GM19099 (cell line): ENCODE measurements at regions not wholly inside any gene's neighbourhood (a gene's known extent, or its start where the extent isn't known, plus 50 kb on each side); places are given as distances from the start of the nearest gene placed in this dataset.

Source experiments
- POLR2A ChIP-seq: IDR thresholded peaks from 3 replicates; pipeline ENCODE4 v1.6.1; 2011; ENCODE audit warnings: low read depth; ENCODE audit not compliant: insufficient read length; ENCODE audit errors: extremely low read depth

DNA sequence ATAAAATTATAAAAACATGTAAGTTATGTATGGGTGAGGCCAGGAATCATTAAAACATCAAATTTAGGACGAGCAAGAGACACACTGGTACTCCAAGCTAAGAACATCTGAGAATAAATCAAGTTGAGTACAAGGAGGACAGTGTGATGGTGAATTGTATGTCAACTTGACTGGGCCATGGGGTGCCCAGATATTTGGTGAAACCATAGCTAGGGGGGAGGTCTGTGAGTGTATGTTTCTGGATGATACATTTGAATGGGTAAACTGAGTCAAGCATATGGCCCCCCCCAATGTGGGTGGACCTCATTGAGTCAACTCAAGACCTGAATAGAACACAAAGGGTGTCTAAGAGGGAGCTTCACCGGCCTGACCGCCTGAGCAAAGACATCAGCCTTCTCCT is 115.3 kb upstream of the BCOR start:
- no peak for TF ChIP-seq POLR2A

GRCh38 chrX:40209951-40210617 is 112.3 kb upstream of the BCOR start:
- no peak for TF ChIP-seq POLR2A

- TF ChIP-seq POLR2A, result no peak
Measured at GRCh38 chrX:40207626-40208025, 109.9 kb upstream of the BCOR start.

- TF ChIP-seq POLR2A, result no peak
Measured at GRCh38 chrX:40205471-40205870, 107.7 kb upstream of the BCOR start.

DNA sequence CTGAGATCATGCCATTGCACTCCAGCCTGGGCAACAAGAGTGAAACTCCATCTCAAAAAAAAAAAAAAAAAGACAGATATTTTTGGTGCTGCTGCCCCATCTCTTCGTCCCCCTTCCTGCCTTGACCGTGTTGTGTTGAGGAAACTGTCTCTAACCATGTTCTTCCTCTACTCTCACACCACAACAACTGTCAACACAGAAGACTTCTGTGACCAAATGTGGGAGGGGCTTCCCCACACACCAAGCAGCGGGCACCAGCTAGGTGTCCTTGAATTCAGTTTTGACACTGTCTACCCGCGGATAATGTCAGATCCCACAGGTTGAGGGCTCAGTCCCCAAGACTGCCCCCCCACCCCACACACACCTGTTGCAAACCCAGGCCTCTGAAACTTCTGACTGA is 104.7 kb upstream of the BCOR start:
- no peak for TF ChIP-seq POLR2A

GRCh38 chrX:40201329-40201885 is 103.6 kb upstream of the BCOR start:
- TF ChIP-seq POLR2A, result no peak

DNA sequence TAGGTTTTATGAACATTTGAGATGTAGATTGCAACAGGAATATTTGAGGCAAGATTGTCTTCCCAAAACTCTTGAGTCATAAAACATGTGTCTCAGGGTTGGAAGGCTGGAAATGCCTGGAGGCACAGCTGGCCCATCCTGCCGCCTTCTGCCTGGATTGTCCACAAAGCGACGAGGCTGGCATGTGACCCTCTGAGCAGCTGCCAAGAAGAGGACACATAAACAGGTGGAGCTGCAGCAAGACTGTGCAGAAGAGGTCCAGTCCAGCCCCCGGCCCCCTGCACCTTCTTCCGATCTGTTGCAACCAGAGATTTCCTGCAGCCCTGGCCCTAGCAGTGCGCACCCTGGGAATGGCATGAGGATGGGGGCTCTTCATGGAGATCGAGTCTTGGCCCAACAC is 101.9 kb upstream of the BCOR start:
- TF ChIP-seq POLR2A, result no peak

DNA sequence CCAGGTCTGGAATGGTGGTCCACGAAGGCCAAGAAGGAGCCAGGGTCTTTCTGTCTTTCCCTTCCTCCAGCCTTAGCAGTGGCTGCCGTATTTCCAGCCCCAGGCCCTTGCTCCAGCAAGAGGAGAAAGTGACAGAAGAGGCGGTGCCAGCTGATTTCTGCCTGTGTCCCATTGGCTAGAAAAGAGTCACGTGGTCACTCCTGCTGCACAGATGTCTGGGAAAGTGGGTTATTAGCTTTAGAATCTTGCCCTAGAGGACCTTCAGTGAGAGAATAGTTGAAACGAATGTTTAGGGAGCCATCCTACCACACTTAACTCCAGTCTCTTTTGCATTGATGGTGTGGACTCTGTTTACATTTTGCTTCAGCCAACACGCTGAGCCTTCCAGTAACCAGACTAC is 99.3 kb upstream of the BCOR start:
- no peak for TF ChIP-seq POLR2A

GRCh38 chrX:40195368-40195767 is 97.6 kb upstream of the BCOR start:
- TF ChIP-seq POLR2A, result no peak

DNA sequence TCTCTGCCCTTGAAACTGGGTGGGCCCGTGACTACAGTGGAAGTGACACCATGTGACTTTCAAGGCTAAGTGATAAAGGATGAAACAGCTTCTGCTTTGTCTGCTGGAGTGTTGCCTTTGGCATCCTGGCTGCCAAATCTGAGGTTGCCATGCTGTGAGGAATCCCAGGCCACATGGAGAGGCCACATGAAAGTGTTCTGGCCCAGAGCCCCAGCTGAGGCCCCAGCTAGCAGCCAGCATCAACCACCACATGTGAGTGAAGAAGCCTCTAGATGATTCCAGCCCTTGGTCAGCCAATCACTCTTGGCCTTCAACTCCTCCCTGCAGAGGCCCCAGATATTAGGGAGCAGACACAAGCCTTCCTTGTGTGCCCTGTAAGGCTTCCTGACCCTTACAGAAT is 94.4 kb upstream of the BCOR start:
- TF ChIP-seq POLR2A, result no peak

- no peak for TF ChIP-seq POLR2A
Measured at GRCh38 chrX:40189637-40190036, 91.9 kb upstream of the BCOR start.

GRCh38 chrX:40188573-40189417 is 91.0 kb upstream of the BCOR start:
- no peak for TF ChIP-seq POLR2A

GRCh38 chrX:40184968-40185367 is 87.2 kb upstream of the BCOR start:
- TF ChIP-seq POLR2A, result no peak

DNA sequence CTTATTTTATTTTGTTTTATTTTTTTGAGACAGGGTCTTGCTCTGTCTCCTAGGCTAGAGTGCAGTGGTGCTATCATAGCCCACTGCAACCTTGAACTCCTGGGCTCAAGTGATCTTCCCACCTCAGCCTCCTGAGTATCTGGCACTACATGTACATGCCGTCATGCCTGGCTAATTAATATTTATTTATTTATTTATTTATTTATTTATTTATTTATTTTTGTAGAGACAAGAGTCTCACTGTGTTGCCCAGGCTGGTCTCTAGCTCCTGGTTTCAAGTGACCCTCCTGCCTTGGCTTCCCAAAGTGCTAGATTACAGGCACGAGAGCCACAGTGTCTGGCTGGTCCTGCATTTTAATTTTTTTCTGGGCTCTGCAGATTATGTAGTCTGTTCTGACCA is 84.9 kb upstream of the BCOR start:
- no peak for TF ChIP-seq POLR2A

DNA sequence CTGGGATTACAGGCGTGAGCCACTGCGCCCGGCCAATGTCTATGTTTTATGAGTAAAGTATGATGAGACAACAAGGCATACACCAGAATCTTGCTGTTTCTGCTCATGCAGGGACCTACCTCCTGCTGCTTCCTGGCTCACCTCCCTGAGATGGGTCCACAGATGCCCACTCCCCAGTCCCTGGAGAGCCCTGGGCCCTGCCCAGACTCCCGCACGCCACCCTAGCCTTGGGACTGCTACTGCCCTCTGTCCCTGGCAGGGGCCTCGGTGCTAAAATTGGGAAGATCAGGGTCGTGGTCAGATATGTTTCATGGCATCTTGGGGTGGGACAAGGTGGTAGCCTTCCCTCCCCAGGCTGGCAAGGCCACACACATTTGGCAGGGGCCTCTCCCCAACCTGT is 84.3 kb upstream of the BCOR start:
- no peak for TF ChIP-seq POLR2A

GRCh38 chrX:40179283-40179682 is 81.5 kb upstream of the BCOR start:
- no peak for TF ChIP-seq POLR2A

- no peak for TF ChIP-seq POLR2A
Measured at GRCh38 chrX:40177942-40178715, 80.4 kb upstream of the BCOR start.
